ENCODE measurements at regions not wholly inside any gene's neighbourhood (a gene's known extent, or its start where the extent isn't known, plus 50 kb on each side); places are given as distances from the start of the nearest gene placed in this dataset.
"Not testable (repeated sequence)": the region's sequence is repeated elsewhere in the genome, so short reads cannot be mapped to it uniquely, and the experiment has no call there.

DNA sequence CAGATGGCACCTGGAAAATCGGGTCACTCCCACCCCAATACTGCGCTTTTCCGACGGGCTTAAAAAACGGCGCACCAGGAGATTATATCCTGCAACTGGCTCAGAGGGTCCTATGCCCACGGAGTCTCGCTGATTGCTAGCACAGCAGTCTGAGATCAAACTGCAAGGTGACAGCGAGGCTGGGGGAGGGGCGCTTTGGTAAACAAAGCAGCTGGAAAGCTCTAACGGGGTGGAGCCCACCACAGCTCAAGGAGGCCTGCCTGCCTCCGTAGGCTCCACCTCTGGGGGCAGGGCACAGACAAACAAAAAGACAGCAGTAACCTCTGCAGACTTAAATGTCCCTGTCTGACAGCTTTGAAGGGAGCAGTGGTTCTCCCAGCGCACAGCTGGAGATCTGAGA lies 70.4 kb upstream of the NUDT10 start:
- TF ChIP-seq, protein P1, sequence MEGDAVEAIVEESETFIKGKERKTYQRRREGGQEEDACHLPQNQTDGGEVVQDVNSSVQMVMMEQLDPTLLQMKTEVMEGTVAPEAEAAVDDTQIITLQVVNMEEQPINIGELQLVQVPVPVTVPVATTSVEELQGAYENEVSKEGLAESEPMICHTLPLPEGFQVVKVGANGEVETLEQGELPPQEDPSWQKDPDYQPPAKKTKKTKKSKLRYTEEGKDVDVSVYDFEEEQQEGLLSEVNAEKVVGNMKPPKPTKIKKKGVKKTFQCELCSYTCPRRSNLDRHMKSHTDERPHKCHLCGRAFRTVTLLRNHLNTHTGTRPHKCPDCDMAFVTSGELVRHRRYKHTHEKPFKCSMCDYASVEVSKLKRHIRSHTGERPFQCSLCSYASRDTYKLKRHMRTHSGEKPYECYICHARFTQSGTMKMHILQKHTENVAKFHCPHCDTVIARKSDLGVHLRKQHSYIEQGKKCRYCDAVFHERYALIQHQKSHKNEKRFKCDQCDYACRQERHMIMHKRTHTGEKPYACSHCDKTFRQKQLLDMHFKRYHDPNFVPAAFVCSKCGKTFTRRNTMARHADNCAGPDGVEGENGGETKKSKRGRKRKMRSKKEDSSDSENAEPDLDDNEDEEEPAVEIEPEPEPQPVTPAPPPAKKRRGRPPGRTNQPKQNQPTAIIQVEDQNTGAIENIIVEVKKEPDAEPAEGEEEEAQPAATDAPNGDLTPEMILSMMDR (IDR thresholded peaks at IDR 0.05; ENCODE audit: borderline replicate concordance, extremely low read depth, low read length, poor library complexity, severe bottlenecking) = not testable (repeated sequence)
- not testable (repeated sequence) for TF ChIP-seq EZH2 (IDR thresholded peaks at IDR 0.05; ENCODE audit: borderline replicate concordance, low read depth, low read length, severe bottlenecking)

Measured in DND-41 (cell line).